HG02973 (cell line): ENCODE measurements at regions not wholly inside any gene's neighbourhood (a gene's known extent, or its start where the extent isn't known, plus 50 kb on each side); places are given as distances from the start of the nearest gene placed in this dataset.
A peak's percentile ranks its signal among the peaks of the same experiment; 100 is the strongest.

ENCODE experiments used
- ATAC-seq: cut with Tn5 transposase; IDR thresholded peaks from one replicate; pipeline ENCODE4 v1.9.1; 2021; ENCODE audit warnings: moderate library complexity; ENCODE audit not compliant: unreplicated experiment

DNA sequence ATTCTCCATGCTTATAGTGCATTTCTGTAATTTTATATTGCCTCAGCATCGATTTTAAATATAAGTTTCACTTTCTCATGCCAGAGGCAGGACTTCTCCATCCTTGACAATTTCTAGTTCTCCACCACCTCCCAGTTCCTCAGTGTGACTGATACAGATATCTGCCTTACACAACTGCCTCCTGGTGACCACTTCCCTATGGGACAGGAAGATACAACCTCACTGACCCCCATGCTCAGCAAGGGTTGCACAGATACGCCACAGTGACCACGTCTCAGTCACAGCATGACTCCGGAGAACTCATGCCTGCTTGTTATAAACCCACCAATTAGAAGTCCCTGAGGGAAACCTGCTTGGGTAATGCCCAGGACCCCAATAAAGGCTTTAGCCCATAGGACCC, 284.0 kb upstream of the MC4R start:
- no peak for ATAC-seq

- no peak for ATAC-seq
These were observed 289.9 kb upstream of the MC4R start for GRCh38 chr18:60662491-60662890.

DNA sequence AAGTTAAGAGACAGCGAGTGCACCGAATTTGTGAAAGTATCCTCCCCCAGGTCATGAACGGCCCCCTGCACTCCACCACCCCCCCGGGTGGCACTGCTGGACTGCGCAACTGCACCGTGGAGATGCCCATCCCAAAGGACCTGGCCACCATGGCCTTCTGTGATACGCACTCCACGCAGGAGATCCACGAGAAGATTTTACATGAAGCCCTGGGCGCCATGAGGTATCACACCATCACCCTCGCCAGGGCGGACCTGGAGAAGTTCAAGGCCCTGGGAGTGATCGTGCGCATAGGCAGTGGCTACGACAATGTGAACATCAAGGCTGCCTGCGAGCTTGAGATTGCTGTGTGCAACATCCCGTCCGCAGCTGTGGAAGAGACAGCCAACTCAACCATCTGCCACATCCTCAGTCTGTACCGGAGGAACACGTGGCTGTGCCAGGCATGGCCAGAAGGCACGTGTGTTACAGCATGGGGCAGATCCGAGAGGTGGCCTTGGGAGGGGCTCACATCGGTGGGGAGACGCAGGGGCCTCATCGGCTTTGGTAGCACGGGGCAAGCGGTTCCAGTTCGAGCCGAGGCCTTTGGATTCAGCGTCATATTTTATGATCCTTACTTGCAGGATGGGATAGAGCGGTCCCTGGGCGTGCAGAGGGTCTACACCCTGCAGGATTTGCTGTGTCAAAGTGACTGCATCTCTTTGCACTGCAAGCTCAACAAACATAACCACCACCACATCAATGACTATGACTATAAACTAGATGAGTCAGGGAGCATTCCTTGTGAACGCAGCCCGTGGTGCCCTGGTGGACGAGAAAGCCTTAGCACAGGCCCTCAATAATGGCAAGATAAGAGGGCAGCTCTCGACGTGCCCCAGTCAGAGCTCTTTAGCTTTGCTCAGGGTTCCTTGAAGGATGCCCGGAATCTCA, 290.8 kb upstream of the MC4R start:
- no peak for ATAC-seq

- ATAC-seq = no peak
These were observed 292.2 kb upstream of the MC4R start for GRCh38 chr18:60664736-60665135.

GRCh38 chr18:60667016-60667415, 294.4 kb upstream of the MC4R start:
- ATAC-seq = no peak

- no peak for ATAC-seq
These were observed 296.0 kb upstream of the MC4R start for GRCh38 chr18:60668583-60668982.

DNA sequence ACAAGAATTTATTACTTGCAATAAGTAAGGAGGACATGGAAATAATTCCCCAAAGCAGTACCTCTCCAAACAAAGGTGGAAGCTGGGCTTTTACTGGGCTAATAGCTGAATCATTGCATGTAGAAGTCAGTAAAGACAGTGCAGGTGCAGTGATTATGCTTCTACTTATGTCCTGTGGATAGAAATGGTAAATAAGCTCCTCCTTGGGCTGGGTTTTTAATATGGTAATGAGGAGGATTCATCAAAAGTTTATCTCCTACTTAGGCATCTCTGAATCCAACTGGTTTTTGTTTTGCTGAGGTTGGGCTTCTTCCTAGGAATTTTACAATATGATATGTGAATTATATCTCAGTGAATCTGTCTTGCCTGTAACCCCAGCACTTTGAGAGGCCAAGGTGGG, 297.4 kb upstream of the MC4R start:
- no peak for ATAC-seq

- no peak for ATAC-seq
These were observed 298.4 kb upstream of the MC4R start for GRCh38 chr18:60671021-60671420.

- no peak for ATAC-seq
These were observed 302.6 kb upstream of the MC4R start for GRCh38 chr18:60675126-60675525.

- ATAC-seq = no peak
These were observed 303.2 kb upstream of the MC4R start for GRCh38 chr18:60675801-60676200.

- ATAC-seq = no peak
These were observed 304.2 kb upstream of the MC4R start for GRCh38 chr18:60676815-60677214.

GRCh38 chr18:60684843-60685513, 312.4 kb upstream of the MC4R start:
- peak; percentile 53 for ATAC-seq

DNA sequence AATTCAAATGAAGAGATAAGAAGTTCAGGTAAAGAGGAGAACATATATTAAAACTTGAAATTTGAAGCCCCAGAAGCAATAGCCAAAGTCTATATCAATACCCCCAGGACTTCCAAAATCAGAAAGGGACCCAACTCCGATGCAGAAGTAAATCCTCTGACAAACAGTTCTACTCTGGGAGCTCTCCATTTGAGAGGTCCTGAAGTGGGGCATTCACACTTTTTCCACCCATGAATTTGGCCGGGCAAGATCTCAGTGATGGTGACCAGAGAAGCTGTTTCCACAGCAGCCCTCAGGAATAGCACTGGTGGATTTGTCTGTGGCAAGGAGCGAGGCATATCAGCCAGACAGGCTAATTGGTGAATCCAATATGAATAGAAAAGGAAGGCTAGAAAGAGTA, 313.6 kb upstream of the MC4R start:
- ATAC-seq = no peak

GRCh38 chr18:60691061-60691460, 318.5 kb upstream of the MC4R start:
- ATAC-seq = no peak

DNA sequence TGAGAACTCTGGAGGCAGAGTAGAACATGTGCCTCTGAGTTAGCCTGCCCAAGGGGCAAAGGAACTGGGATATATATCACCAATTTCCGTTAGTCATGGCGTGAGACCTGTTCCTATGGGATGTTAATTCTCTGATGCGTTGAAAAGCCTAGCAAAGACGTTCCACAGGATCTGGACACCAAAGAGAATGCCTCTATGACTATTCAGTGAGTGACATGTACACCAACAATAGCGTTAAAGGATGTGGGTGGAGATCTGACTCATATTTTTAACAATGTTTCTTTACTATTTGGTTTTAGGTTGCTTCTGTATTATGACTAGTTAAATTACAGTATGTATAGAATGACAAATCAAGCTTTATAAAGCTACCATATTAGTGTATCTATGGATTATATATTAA, 320.9 kb upstream of the MC4R start:
- no peak for ATAC-seq

- ATAC-seq = no peak
These were observed 326.3 kb upstream of the MC4R start for GRCh38 chr18:60698901-60699300.

- ATAC-seq = no peak
These were observed 350.2 kb upstream of the MC4R start for GRCh38 chr18:60722742-60723141.

DNA sequence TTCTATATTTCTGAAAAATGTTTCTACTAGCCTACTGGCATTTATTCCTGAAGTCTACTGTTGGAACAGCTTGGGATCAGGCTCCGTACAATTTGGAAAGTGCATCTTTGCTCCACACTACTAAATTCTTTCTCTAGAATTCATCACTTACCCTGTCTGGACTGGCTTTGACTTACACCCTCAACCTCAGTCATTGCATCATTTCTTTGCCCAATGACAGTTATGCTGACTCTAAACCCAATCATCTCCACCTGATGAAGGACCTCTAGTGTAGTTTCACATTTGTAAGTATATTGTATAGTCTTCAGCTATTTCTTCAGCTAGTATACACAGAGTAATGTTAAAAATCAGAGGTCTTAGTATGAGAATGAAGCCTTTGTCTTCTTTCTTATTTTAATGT, 359.6 kb upstream of the MC4R start:
- no peak for ATAC-seq

GRCh38 chr18:60739212-60739611, 366.6 kb upstream of the MC4R start:
- no peak for ATAC-seq

DNA sequence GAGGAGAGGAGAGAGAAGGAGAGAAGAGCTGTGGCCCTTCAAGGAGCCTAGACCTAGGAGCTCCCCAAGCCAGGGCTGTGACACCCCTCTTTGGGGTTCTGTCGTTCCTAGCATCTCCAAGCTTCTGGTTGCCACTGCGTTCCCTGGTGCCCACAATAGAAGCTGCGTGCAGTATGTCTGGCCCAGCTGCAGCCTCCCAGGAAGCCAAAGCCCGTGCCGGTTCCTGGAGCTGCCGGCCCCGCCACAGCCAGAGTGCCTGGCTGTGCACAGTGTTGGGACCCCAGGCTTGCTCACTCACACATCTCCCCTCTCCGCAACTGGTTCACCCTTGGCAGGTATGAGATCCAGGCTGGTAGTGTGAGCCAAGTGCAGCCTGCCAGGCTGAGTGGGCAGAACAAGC, 367.7 kb upstream of the MC4R start:
- ATAC-seq = no peak

GRCh38 chr18:60746491-60746890, 373.9 kb upstream of the MC4R start:
- ATAC-seq = no peak

DNA sequence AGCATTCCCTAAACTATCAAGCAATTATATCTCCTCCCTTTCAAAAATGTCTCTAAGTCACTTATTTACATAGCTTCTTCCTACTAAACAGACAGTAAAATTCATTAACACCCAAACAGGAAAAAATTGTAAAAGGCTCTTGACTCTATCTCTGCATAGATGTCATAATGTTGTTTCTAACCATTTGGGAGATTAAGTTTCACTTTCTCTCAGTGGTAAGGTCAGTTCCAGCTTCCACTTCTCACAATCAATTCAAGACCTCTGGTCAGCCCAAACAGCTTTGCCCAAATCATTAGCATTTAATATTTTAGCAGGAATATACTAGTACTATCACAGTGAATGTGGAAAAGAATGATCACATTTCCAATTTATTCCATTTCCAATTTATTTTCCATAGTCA, 374.3 kb upstream of the MC4R start:
- ATAC-seq = no peak
